Tibial artery (tissue), 4 donors: ENCODE measurements at regions not wholly inside any gene's neighbourhood (a gene's known extent, or its start where the extent isn't known, plus 50 kb on each side); places are given as distances from the start of the nearest gene placed in this dataset.

ENCODE experiments used
- DNase-seq, 2 donors: peaks; one replicate each; pipeline ENCODE4 v3.0.0-alpha.2; 2019
- H3K27ac ChIP-seq, 2 donors: fragments of 200-600 bp; sonication (generic) in 1 of 2; 1 replicate in 1 of 2; 2 replicates in 1 of 2; pipeline ENCODE4 v1.5.1; 2018 to 2019; ENCODE audit warnings: mild to moderate bottlenecking in 1 of 2
- H3K27me3 ChIP-seq, 2 donors: fragments of 200-600 bp; sonication (generic) in 1 of 2; one replicate each; pipeline versions ENCODE4 v1.5.1 to v1.6.0; 2016 to 2019
- H3K36me3 ChIP-seq, 3 donors: fragments of 200-600 bp; sonication (generic) in 2 of 3; one replicate each; pipeline ENCODE4 v1.5.1; 2016 to 2019; ENCODE audit warnings: mild to moderate bottlenecking in 2 of 3
- H3K4me1 ChIP-seq, 4 donors: fragments of 200-600 bp; sonication (generic) in 2 of 4; 1 replicate in 3 of 4; 2 replicates in 1 of 4; pipeline ENCODE4 v1.5.1; 2016 to 2019
- H3K4me3 ChIP-seq, 2 donors: fragments of 200-600 bp; sonication (generic) in 1 of 2; 1 replicate in 1 of 2; 2 replicates in 1 of 2; pipeline ENCODE4 v1.5.1; 2018 to 2019; ENCODE audit warnings: mild to moderate bottlenecking in 2 of 2
- H3K9me3 ChIP-seq, 3 donors: fragments of 200-600 bp; sonication (generic) in 1 of 3; one replicate each; pipeline ENCODE4 v1.5.1; 2016 to 2019
- intact Hi-C: fragments of 100-400 bp; cut with DNase I; formaldehyde crosslinking; loops from one replicate; pipeline ENCODE4 v1.15.0; 2023; ENCODE audit warnings: low total_unique reads
- TF ChIP-seq, protein P1 (sequence below), 2 experiments: fragments of 200-600 bp in 1 of 2; fragments of 450-650 bp in 1 of 2; IDR thresholded peaks; one replicate each; pipeline ENCODE4 v1.5.1; 2017 to 2019; ENCODE audit warnings: antibody characterized with exemption in 2 of 2, mild to moderate bottlenecking in 1 of 2, moderate library complexity in 1 of 2

- Histone ChIP-seq H3K36me3 (no peaks in the 10 kb centered on the region), H3K9me3 (no peaks in the 10 kb centered on the region), H3K4me1 (no peaks in the 10 kb centered on the region), H3K27ac (no peak overlapping the region), H3K27me3 (no peaks in the 10 kb centered on the region), H3K4me3 (no peak overlapping the region)
- DNase-seq: no peak
- TF ChIP-seq, protein P1, sequence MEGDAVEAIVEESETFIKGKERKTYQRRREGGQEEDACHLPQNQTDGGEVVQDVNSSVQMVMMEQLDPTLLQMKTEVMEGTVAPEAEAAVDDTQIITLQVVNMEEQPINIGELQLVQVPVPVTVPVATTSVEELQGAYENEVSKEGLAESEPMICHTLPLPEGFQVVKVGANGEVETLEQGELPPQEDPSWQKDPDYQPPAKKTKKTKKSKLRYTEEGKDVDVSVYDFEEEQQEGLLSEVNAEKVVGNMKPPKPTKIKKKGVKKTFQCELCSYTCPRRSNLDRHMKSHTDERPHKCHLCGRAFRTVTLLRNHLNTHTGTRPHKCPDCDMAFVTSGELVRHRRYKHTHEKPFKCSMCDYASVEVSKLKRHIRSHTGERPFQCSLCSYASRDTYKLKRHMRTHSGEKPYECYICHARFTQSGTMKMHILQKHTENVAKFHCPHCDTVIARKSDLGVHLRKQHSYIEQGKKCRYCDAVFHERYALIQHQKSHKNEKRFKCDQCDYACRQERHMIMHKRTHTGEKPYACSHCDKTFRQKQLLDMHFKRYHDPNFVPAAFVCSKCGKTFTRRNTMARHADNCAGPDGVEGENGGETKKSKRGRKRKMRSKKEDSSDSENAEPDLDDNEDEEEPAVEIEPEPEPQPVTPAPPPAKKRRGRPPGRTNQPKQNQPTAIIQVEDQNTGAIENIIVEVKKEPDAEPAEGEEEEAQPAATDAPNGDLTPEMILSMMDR (IDR thresholded peaks at IDR 0.05): no peak
- intact Hi-C loops: no loop called here
Measured at GRCh38 chr13:40345149-40345514, 321.3 kb downstream of the FOXO1 start.

DNA sequence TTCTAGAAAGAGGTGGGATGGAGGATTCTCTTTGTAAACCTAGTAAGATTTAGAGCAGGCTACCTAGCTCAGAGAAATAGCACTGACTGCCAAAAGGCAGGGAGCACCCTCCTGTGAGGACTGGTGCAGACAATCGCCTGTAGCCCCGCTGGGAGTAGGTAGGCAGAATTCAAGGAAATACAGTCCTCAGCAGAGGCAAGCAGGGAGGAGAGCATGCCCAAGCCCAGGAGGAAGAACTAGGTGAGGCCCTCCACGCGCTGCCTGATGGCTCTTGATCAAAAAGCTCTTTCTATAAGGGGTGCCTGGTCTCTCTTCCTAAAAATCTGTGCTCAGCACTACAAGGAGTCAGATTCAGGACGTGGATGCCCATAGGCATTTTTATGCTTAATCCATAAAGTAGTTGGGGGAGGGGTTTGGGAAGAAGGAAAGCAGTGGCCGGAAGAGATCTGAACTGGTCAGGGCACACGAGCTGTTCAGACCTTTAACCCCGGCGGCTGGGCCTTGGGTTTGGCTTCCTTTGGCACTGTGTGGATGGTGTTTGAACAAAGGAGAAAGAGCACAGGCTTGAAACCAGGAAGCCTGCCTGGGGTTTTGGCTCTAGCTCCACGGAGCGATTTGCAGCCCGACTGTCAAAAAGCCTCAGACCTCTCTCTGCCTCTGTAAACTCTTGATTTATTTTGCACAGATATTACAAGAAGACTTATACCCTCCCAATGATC lies 320.6 kb downstream of the FOXO1 start:
- no peak overlapping the region for H3K27ac ChIP-seq
- H3K4me3 ChIP-seq: no peak overlapping the region
- H3K27me3 ChIP-seq: no peaks in the 10 kb centered on the region
- intact Hi-C loops: no loop called here
- H3K4me1 ChIP-seq: no peaks in the 10 kb centered on the region
- no peak for DNase-seq
- TF ChIP-seq, protein P1 (IDR thresholded peaks at IDR 0.05): no peak
- no peaks in the 10 kb centered on the region for H3K36me3 ChIP-seq
- H3K9me3 ChIP-seq: no peaks in the 10 kb centered on the region

DNA sequence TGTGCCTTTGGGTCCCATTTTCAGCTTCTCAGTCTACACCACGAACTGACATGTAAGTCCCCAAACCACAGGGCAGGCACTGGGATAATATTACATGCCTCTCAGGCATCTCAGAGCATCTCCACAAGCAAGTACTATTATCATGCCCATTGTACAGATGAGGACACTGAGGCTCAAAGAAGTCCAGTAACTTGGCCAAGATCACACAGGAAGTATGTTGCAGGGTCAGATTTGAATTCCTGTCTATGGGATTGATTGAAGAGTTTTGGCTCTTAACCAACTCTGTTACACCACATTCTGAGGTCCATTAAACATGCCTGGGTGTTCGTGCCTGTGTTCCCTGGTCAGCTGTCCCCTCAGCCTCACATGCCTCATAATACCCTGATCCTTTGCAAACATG lies 319.8 kb downstream of the FOXO1 start:
- Histone ChIP-seq H3K9me3 (no peaks in the 10 kb centered on the region), H3K4me3 (no peak overlapping the region), H3K27me3 (no peaks in the 10 kb centered on the region), H3K36me3 (no peaks in the 10 kb centered on the region), H3K27ac (no peak overlapping the region), H3K4me1 (no peaks in the 10 kb centered on the region)
- TF ChIP-seq, protein P1 (IDR thresholded peaks at IDR 0.05): no peak
- no peak for DNase-seq
- intact Hi-C loops: no loop called here

DNA sequence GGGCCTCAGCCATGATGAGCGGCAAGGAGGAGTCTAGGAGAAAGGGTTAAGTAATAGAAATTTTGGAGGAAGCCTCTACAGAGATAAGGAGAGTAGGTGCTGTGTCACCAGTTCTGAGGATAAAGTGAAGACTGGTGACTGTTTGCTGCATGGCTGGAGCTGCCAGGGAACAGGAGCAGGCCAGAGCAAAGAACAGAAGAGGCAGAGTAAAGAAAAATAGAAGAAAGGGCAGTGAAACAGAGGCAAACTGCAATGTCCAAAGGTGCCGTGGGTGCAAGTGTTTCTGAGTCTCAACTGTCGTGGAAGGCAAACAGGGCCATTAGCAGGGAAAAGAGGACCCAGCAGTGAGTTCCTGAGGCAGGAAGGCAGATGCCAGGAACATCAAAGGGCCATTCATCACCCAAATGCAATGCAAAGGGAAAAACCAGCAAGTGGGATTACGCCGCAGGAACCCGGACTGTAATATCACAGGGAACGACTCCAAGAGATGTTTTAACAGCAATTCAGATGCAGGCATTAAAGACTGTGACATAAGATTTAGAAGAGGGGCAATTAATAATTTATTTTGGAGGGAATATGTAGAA lies 318.3 kb downstream of the FOXO1 start:
- no peaks in the 10 kb centered on the region for H3K9me3 ChIP-seq
- TF ChIP-seq, protein P1 (IDR thresholded peaks at IDR 0.05): no peak
- DNase-seq: no peak
- peaks cover 0 to 5% (median 0%) of the 10 kb centered on the region in 4 donors for H3K4me1 ChIP-seq
- no peak overlapping the region for H3K4me3 ChIP-seq
- intact Hi-C loops: no loop called here
- no peaks in the 10 kb centered on the region for H3K27me3 ChIP-seq
- H3K27ac ChIP-seq: no peak overlapping the region
- H3K36me3 ChIP-seq: no peaks in the 10 kb centered on the region

DNA sequence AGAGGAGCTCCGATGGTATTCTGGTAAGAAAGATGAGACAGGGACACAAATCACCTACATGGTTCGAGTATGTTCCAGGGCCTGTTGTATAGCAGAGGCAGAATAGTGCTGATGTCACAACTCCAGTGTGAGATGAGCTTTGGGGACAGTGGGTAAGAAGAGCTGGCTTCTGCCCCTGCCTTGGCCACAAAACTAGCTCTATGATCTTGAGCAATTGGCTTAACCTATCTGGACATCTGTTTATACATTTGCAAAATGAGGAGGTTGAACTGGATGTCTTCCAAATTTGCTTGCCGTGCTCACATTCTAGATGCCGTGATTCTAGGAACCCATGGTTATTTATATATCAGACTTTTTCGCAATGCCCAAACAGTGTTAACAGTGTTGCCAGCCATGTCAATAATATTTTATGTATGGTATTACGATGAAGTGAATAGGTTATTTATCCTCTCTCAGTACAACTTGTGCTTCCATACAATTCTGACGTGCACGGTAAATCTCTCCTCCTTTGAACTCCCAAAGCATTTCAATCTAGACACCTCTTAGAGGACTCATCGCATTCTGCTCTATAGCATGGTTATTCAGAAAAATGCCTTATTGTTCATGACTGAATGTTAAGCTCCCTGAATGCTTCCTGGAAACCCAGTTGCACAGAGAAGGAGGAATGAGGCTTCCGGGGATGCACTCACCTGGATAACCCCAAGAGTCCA lies 316.0 kb downstream of the FOXO1 start:
- no peaks in the 10 kb centered on the region for H3K27me3 ChIP-seq
- TF ChIP-seq, protein P1 (IDR thresholded peaks at IDR 0.05): no peak
- intact Hi-C loops: no loop called here
- no peaks in the 10 kb centered on the region for H3K36me3 ChIP-seq
- H3K4me3 ChIP-seq: no peak overlapping the region
- no peaks in the 10 kb centered on the region for H3K9me3 ChIP-seq
- DNase-seq: no peak
- H3K27ac ChIP-seq: no peak overlapping the region
- peaks cover 0 to 5% (median 0%) of the 10 kb centered on the region in 4 donors for H3K4me1 ChIP-seq
